Calu3 (cell line): ENCODE measurements at regions not wholly inside any gene's neighbourhood (a gene's known extent, or its start where the extent isn't known, plus 50 kb on each side); places are given as distances from the start of the nearest gene placed in this dataset.

ENCODE experiments used
- BruUV-seq: library from RNA; stranded (reverse); fragments of 400-500 nt; replicated peaks from 2 replicates; lab custom pipeline; 2021; lab: Mats Ljungman, UMichigan
- CTCF ChIA-PET: fragments of 300-600 bp; sonication (Branson Sonifier 250); formaldehyde crosslinking; loops from one replicate; lab custom pipeline; 2022; ENCODE audit warnings: antibody characterized with exemption; lab: Charles Lee
- DNase-seq: peaks from one replicate; pipeline ENCODE4 v3.0.0; 2022
- H3K27ac Mint-ChIP-seq: one replicate; pipeline ENCODE4 v1.8.0; 2022; ENCODE audit warnings: mixed read lengths; ENCODE audit not compliant: unreplicated experiment
- H3K27me3 Mint-ChIP-seq: one replicate; pipeline ENCODE4 v1.8.0; 2022; ENCODE audit warnings: mixed read lengths; ENCODE audit not compliant: unreplicated experiment
- H3K36me3 Mint-ChIP-seq: one replicate; pipeline ENCODE4 v1.8.0; 2022; ENCODE audit warnings: mild to moderate bottlenecking, moderate library complexity, mixed read lengths; ENCODE audit not compliant: insufficient read depth, unreplicated experiment
- H3K4me1 Mint-ChIP-seq: one replicate; pipeline ENCODE4 v1.8.0; 2022; ENCODE audit warnings: mild to moderate bottlenecking, low read depth, mixed read lengths; ENCODE audit not compliant: unreplicated experiment
- H3K4me3 Mint-ChIP-seq: one replicate; pipeline ENCODE4 v1.8.0; 2022; ENCODE audit warnings: mild to moderate bottlenecking, low read depth, moderate library complexity, mixed read lengths; ENCODE audit not compliant: unreplicated experiment
- H3K9me3 Mint-ChIP-seq: one replicate; pipeline ENCODE4 v1.8.0; 2022; ENCODE audit warnings: low read depth, mixed read lengths; ENCODE audit not compliant: unreplicated experiment
- intact Hi-C: fragments of 100-400 bp; cut with micrococcal nuclease; formaldehyde crosslinking; loops from one replicate; pipeline ENCODE4 v1.10.0; 2022; ENCODE audit not compliant: unreplicated experiment
- TF ChIP-seq, protein P1 (sequence below): fragments of 200-600 bp; IDR thresholded peaks from one replicate; pipeline ENCODE4 v1.8.0; 2022; ENCODE audit warnings: antibody characterized with exemption; ENCODE audit not compliant: unreplicated experiment

DNA sequence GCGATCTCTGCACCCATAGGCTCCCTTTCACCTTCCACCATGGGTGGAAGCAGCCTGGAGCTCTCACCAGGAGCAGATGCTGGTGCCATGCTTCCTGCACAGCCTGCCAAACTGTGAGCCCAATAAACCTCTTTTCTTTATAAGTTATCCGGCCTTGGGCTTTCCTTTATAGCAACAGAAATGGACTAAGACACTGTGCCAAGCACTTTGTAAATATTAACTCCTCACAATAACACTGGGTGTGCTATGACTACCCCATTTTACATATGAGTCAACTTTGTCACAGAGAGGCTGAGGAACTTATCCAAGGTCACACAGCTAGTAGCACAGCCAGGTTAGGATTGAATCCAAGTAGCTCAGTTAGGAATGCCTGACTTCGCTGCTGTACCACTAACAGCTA lies 79.7 kb upstream of the KCNMA1 start:
- Mint-ChIP-seq H3K36me3 (no peaks in the 10 kb centered on the region), H3K27me3 (no peaks in the 10 kb centered on the region), H3K4me1 (peaks cover 12% of the 10 kb centered on the region), H3K9me3 (no peaks in the 10 kb centered on the region), H3K4me3 (no peak overlapping the region), H3K27ac (no peak overlapping the region)
- no peak for DNase-seq
- intact Hi-C loops: loop anchor here (10.0 kb wide), 2 partner anchors 257 to 323 kb away; no protein-coding TSS in a partner anchor
- CTCF ChIA-PET: interaction anchor here (1.0 to 1.2 kb wide), 2 partner anchors 21 to 39 kb away, joined by 3 to 5 read pairs; no protein-coding TSS in a partner anchor
- no TSS peak for BruUV-seq
- TF ChIP-seq, protein P1, sequence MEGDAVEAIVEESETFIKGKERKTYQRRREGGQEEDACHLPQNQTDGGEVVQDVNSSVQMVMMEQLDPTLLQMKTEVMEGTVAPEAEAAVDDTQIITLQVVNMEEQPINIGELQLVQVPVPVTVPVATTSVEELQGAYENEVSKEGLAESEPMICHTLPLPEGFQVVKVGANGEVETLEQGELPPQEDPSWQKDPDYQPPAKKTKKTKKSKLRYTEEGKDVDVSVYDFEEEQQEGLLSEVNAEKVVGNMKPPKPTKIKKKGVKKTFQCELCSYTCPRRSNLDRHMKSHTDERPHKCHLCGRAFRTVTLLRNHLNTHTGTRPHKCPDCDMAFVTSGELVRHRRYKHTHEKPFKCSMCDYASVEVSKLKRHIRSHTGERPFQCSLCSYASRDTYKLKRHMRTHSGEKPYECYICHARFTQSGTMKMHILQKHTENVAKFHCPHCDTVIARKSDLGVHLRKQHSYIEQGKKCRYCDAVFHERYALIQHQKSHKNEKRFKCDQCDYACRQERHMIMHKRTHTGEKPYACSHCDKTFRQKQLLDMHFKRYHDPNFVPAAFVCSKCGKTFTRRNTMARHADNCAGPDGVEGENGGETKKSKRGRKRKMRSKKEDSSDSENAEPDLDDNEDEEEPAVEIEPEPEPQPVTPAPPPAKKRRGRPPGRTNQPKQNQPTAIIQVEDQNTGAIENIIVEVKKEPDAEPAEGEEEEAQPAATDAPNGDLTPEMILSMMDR: no peak

DNA sequence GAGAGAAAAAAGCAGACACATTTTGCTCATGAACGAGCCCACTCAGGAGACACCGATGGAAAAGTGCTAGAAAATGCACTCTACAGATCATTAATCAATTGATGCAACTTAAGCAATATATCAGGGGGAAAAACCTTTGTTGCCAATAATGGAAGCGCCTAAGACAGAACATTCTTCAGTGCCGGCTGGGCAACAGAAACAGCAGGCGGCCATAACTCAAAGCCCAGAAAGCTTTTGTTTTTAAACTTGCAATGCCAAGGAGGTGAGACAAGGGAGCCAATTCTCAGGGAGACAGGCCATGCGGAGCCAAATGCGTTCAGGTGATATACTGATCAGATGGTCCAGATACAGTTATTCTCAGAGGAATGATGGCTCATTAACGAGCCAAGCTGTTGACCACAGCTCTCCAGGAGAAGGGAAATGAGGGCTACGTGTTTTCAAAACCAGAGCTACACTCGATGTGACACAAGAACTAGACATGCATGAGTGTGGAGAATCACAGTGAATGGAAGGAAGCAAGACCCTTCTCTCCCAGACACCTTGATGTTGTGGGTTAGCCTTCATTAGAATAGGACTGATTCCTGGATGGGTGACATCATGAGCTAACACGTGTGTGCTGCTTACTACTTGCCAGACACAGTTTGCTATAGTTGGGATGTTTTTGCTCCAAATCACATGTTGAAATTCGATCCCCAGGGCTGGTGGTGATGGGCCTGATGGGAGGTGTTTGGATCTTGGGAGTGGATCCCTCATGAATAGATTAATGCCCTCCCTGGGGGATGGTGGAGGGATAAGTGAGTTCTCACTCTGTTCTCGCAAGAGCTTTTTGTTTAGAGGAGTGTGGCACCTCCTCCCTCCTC lies 79.1 kb upstream of the KCNMA1 start:
- CTCF ChIA-PET: interaction anchor here (1.2 to 3.7 kb wide), 2 partner anchors 40 kb away, joined by 5 to 19 read pairs; no protein-coding TSS in a partner anchor
- Mint-ChIP-seq H3K4me3 (no peak overlapping the region), H3K9me3 (no peaks in the 10 kb centered on the region), H3K4me1 (peaks cover 10% of the 10 kb centered on the region), H3K27ac (no peak overlapping the region), H3K36me3 (no peaks in the 10 kb centered on the region), H3K27me3 (no peaks in the 10 kb centered on the region)
- DNase-seq: no peak
- TF ChIP-seq, protein P1: no peak
- BruUV-seq: no TSS peak
- intact Hi-C loops: loop anchor here (10.0 kb wide), 2 partner anchors 258 to 322 kb away; no protein-coding TSS in a partner anchor

DNA sequence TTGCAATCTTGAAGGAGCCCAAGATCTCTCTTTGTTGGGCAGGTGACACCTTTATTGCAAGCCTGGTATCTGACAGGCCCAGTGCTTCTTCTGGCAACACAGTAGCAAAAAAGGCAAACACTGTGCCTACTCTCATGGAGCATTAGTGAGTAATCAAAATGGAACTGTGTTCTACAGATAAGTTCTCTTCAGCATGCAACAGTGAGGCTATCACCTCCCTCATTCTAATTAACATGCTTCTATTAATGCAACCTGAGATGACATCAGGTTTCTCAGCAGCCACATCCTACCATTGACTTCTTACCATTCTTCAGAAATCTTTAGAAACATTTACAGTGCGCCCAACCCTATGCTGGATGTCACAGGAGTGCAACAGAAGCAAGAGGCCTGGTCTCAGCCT lies 77.9 kb upstream of the KCNMA1 start:
- CTCF ChIA-PET: interaction anchor here (3.7 kb wide), 1 partner anchor 41 kb away, joined by 19 read pairs; no protein-coding TSS in a partner anchor
- intact Hi-C loops: loop anchor here (1.0 to 10.0 kb wide), 3 partner anchors 41 to 321 kb away; no protein-coding TSS in a partner anchor

DNA sequence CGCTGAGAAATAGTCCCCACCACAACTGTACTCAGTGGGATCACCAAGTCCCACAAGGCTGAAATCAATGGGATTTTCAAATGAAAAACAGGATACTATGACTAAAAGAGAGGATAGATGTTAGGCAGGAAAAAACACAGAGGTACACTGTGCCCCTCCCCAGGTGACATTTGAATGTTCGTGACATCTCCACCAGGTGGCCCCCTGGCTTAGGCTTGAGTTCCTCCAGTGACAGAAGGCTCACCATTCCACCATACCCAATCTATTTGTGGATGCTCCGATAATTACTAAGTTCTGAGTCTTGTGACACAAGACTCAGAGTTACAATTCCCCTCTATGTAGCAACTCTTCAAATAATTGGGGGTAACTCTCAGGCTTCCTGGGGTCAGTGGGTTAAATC lies 77.5 kb upstream of the KCNMA1 start:
- TF ChIP-seq, protein P1: peak; percentile 62
- no peaks in the 10 kb centered on the region for H3K9me3 Mint-ChIP-seq
- no TSS peak for BruUV-seq
- CTCF ChIA-PET: interaction anchor here (1.7 to 3.7 kb wide), 2 partner anchors 20 to 42 kb away, joined by 4 to 19 read pairs; no protein-coding TSS in a partner anchor
- no peak overlapping the region for H3K27ac Mint-ChIP-seq
- H3K4me3 Mint-ChIP-seq: no peak overlapping the region
- intact Hi-C loops: loop anchor here (1.0 to 10.0 kb wide), 3 partner anchors 41 to 320 kb away; no protein-coding TSS in a partner anchor
- H3K36me3 Mint-ChIP-seq: no peaks in the 10 kb centered on the region
- H3K4me1 Mint-ChIP-seq: peaks cover 10% of the 10 kb centered on the region
- peak; percentile 69 for DNase-seq
- no peaks in the 10 kb centered on the region for H3K27me3 Mint-ChIP-seq

More for the DNA sequence above, 77.9 kb upstream of the KCNMA1 start:
- H3K27me3 Mint-ChIP-seq: no peaks in the 10 kb centered on the region
- TF ChIP-seq, protein P1: no peak
- H3K9me3 Mint-ChIP-seq: no peaks in the 10 kb centered on the region
- peaks cover 10% of the 10 kb centered on the region for H3K4me1 Mint-ChIP-seq
- no peak for DNase-seq
- H3K36me3 Mint-ChIP-seq: no peaks in the 10 kb centered on the region
- BruUV-seq: no TSS peak
- no peak overlapping the region for H3K4me3 Mint-ChIP-seq
- no peak overlapping the region for H3K27ac Mint-ChIP-seq
